ENCODE measurements at regions not wholly inside any gene's neighbourhood (a gene's known extent, or its start where the extent isn't known, plus 50 kb on each side); places are given as distances from the start of the nearest gene placed in this dataset.

GRCh38 chr5:103902893-103903292 is 340.3 kb upstream of the NUDT12 start:
- BruUV-seq (replicated peaks) = no TSS peak
- Histone ChIP-seq H2BK20ac (ENCODE audit: low read depth, low read length) (no peak overlapping the region), H2AK5ac (ENCODE audit: low read depth, low read length) (no peak overlapping the region), H3K4me2 (ENCODE audit: low read depth, low read length) (no peak overlapping the region), H3K36me3 (ENCODE audit: control insufficient read depth, insufficient read depth, low read length) (no peaks in the 10 kb centered on the region), H2BK5ac (ENCODE audit: low read depth, low read length, poor library complexity, severe bottlenecking) (no peak overlapping the region), H3K14ac (replicated peaks; ENCODE audit: low read depth, low read length) (no peak overlapping the region), H3K4me3 (ENCODE audit: insufficient read depth, low read depth, low read length) (no peak overlapping the region), H4K91ac (ENCODE audit: insufficient read depth, low read depth, low read length) (no peak overlapping the region), H3K56ac (ENCODE audit: extremely low read depth, insufficient read depth, low read length) (no peak overlapping the region), H3K27ac (ENCODE audit: insufficient read depth, low read length) (no peak overlapping the region), H3K4ac (ENCODE audit: low read depth, low read length) (no peak overlapping the region), H2AK9ac (replicated peaks; ENCODE audit: low read depth, low read length, poor library complexity) (no peak overlapping the region), H2BK15ac (ENCODE audit: low read depth, low read length) (no peak overlapping the region), H3K4me1 (ENCODE audit: control insufficient read depth, insufficient read depth, low read length) (no peaks in the 10 kb centered on the region), H2BK120ac (ENCODE audit: low read depth, low read length) (no peak overlapping the region), H3K23ac (ENCODE audit: low read depth, low read length) (no peak overlapping the region), H3K18ac (ENCODE audit: low read depth, low read length) (no peak overlapping the region), H3K9me1 (ENCODE audit: insufficient read depth, low read length) (no peaks in the 10 kb centered on the region), H4K20me1 (ENCODE audit: insufficient read depth, low read length) (no peaks in the 10 kb centered on the region), H3K27me3 (ENCODE audit: control insufficient read depth, insufficient read depth, low read length) (no peaks in the 10 kb centered on the region), H4K8ac (ENCODE audit: low read depth in 2 of 2, low read length in 2 of 2) (no peak overlapping the region), H3K9ac (ENCODE audit: low read depth, low read length) (no peak overlapping the region), H4K5ac (ENCODE audit: low read depth, low read length) (no peak overlapping the region), H3K9me3 (ENCODE audit: control insufficient read depth, insufficient read depth, low read length) (no peaks in the 10 kb centered on the region), H3K79me1 (ENCODE audit: low read depth in 1 of 2, low read length in 2 of 2) (no peaks in the 10 kb centered on the region), H2AFZ (replicated peaks; ENCODE audit: low read length, poor library complexity) (no peak overlapping the region)
- CTCF ChIA-PET = no interaction called here
- 71% methylated on average over 1 of the region's 3 CpGs; no CpG with 5 or more reads in 1 of the 2 experiments for WGBS, 2 experiments (ENCODE audit: extremely low coverage in 2 of 2, insufficient read length in 1 of 2)
- DNase-seq (no peak), ATAC-seq (ENCODE audit: low read depth) (no peak)
- in situ Hi-C loops (cut with MboI; ENCODE audit: low sequenced_read_pairs) = no loop called here
- dilution Hi-C loops (cut with HindIII; ENCODE audit: low sequenced_read_pairs, unreplicated experiment) = no loop called here
- POLR2A ChIA-PET (ENCODE audit: unreplicated experiment) = no interaction called here
- no peak for TF ChIP-seq RFX5 (IDR thresholded peaks at IDR 0.05; ENCODE audit: low read depth, low read length)
- TF ChIP-seq CHD1 (IDR thresholded peaks at IDR 0.05; ENCODE audit: low read depth, low read length) = no peak
- no peak for TF ChIP-seq POLR2A (IDR thresholded peaks at IDR 0.05; ENCODE audit: low read depth, low read length)
- no peak for TF ChIP-seq MAZ (IDR thresholded peaks at IDR 0.05; ENCODE audit: borderline replicate concordance, low read depth, low read length)
- TF ChIP-seq FOS (IDR thresholded peaks at IDR 0.05; ENCODE audit: low read depth, low read length) = no peak
- TF ChIP-seq, protein P1, sequence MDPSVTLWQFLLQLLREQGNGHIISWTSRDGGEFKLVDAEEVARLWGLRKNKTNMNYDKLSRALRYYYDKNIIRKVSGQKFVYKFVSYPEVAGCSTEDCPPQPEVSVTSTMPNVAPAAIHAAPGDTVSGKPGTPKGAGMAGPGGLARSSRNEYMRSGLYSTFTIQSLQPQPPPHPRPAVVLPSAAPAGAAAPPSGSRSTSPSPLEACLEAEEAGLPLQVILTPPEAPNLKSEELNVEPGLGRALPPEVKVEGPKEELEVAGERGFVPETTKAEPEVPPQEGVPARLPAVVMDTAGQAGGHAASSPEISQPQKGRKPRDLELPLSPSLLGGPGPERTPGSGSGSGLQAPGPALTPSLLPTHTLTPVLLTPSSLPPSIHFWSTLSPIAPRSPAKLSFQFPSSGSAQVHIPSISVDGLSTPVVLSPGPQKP (IDR thresholded peaks at IDR 0.05; ENCODE audit: borderline replicate concordance, low read depth, low read length) = no peak
- no peak for TF ChIP-seq SMC3 (IDR thresholded peaks at IDR 0.05; ENCODE audit: low read depth, low read length)
- TF ChIP-seq, protein P2, sequence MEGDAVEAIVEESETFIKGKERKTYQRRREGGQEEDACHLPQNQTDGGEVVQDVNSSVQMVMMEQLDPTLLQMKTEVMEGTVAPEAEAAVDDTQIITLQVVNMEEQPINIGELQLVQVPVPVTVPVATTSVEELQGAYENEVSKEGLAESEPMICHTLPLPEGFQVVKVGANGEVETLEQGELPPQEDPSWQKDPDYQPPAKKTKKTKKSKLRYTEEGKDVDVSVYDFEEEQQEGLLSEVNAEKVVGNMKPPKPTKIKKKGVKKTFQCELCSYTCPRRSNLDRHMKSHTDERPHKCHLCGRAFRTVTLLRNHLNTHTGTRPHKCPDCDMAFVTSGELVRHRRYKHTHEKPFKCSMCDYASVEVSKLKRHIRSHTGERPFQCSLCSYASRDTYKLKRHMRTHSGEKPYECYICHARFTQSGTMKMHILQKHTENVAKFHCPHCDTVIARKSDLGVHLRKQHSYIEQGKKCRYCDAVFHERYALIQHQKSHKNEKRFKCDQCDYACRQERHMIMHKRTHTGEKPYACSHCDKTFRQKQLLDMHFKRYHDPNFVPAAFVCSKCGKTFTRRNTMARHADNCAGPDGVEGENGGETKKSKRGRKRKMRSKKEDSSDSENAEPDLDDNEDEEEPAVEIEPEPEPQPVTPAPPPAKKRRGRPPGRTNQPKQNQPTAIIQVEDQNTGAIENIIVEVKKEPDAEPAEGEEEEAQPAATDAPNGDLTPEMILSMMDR (conservative IDR thresholded peaks at IDR 0.05; ENCODE audit: low read depth, low read length) = no peak
- intact Hi-C loops (cut with micrococcal nuclease) = no loop called here

All from IMR-90 (cell line).